Tibial nerve (tissue), 4 donors: ENCODE measurements at regions not wholly inside any gene's neighbourhood (a gene's known extent, or its start where the extent isn't known, plus 50 kb on each side); places are given as distances from the start of the nearest gene placed in this dataset.

Source experiments
- EP300 ChIP-seq, 2 donors: sonication (generic); formaldehyde crosslinking; IDR thresholded peaks; one replicate each; pipeline ENCODE4 v1.6.1; 2017; ENCODE audit warnings: antibody characterized with exemption in 2 of 2, mild to moderate bottlenecking in 1 of 2
- POLR2A ChIP-seq, 2 donors: fragments of 450-650 bp; IDR thresholded peaks; one replicate each; pipeline ENCODE4 v1.6.1; 2017; ENCODE audit warnings: antibody characterized with exemption in 2 of 2, mild to moderate bottlenecking in 2 of 2, moderate library complexity in 2 of 2
- TF ChIP-seq, protein P1 (sequence below), 5 experiments: fragments of 200-600 bp in 3 of 5; fragments of 450-650 bp in 2 of 5; sonication (generic) in 3 of 5; IDR thresholded peaks; one replicate each; pipeline ENCODE4 v1.5.1; 2016 to 2019; ENCODE audit warnings: antibody characterized with exemption in 5 of 5, mild to moderate bottlenecking in 3 of 5, moderate library complexity in 2 of 5

DNA sequence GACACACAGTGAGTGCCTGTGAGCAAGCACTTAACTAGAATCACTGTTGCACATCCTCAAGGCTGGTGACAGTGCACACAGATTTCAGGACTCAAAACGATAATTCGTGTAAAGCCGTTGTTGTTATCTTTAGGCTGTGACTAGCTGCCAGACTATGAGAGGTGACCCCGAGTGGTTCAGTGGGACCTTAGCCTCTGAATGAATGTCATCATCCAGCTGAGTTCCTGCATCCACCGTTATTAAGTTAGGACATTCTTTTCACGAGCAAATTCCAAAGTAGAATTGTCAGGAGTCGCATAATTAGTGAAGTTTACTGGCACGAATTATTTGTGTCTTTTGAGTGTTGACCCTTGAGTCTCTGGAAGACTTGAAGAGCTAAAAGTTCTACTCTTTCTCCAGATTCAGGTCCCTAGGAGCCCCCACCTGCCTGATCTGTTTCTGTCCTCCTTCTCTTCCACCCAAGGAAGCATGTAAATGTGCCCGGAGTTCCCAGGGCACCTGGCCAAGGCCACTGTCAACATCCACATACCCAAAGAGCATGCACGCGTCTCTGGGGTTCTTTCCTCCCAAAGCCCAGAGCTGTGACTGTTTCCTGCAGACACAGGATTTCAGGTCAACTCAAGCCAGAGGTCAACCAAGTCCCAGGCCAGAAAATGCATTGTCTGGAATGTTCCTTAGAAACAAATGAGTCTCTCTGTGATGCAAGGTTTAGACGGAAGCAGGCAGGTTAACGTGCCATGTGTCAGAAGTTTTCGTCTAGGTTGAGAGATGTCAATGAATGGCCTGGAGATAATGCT is 207.2 kb downstream of the TOMM20 start:
- TF ChIP-seq, protein P1, sequence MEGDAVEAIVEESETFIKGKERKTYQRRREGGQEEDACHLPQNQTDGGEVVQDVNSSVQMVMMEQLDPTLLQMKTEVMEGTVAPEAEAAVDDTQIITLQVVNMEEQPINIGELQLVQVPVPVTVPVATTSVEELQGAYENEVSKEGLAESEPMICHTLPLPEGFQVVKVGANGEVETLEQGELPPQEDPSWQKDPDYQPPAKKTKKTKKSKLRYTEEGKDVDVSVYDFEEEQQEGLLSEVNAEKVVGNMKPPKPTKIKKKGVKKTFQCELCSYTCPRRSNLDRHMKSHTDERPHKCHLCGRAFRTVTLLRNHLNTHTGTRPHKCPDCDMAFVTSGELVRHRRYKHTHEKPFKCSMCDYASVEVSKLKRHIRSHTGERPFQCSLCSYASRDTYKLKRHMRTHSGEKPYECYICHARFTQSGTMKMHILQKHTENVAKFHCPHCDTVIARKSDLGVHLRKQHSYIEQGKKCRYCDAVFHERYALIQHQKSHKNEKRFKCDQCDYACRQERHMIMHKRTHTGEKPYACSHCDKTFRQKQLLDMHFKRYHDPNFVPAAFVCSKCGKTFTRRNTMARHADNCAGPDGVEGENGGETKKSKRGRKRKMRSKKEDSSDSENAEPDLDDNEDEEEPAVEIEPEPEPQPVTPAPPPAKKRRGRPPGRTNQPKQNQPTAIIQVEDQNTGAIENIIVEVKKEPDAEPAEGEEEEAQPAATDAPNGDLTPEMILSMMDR (IDR thresholded peaks at IDR 0.05) = no peak
- TF ChIP-seq POLR2A (IDR thresholded peaks at IDR 0.05) (no peak), EP300 (IDR thresholded peaks at IDR 0.05) (peak in 1 of 2 donors; percentile 31)
